ENCODE measurements at regions not wholly inside any gene's neighbourhood (a gene's known extent, or its start where the extent isn't known, plus 50 kb on each side); places are given as distances from the start of the nearest gene placed in this dataset.
"Not testable (repeated sequence)": the region's sequence is repeated elsewhere in the genome, so short reads cannot be mapped to it uniquely, and the experiment has no call there.

- no peak for DNase-seq
Measured at GRCh38 chr5:124796495-124796894, 50.1 kb upstream of the ZNF608 start.

- no peak for DNase-seq
Measured at GRCh38 chr5:124797665-124798087, 51.2 kb upstream of the ZNF608 start.

GRCh38 chr5:124798890-124799289 is 52.5 kb upstream of the ZNF608 start:
- DNase-seq = no peak

GRCh38 chr5:124801551-124801950 is 55.1 kb upstream of the ZNF608 start:
- DNase-seq = no peak

- DNase-seq = no peak
Measured at GRCh38 chr5:124803617-124804323, 57.3 kb upstream of the ZNF608 start.

GRCh38 chr5:124806026-124806372 is 59.6 kb upstream of the ZNF608 start:
- DNase-seq = no peak

- DNase-seq = peak; percentile 93
Measured at GRCh38 chr5:124806373-124807077, 60.1 kb upstream of the ZNF608 start.

GRCh38 chr5:124808842-124809268 is 62.4 kb upstream of the ZNF608 start:
- DNase-seq = no peak

- no peak for DNase-seq
Measured at GRCh38 chr5:124810396-124811006, 64.1 kb upstream of the ZNF608 start.

- DNase-seq = no peak
Measured at GRCh38 chr5:124812771-124813358, 66.4 kb upstream of the ZNF608 start.

GRCh38 chr5:124816381-124816780 is 69.9 kb upstream of the ZNF608 start:
- DNase-seq = no peak

- DNase-seq = no peak
Measured at GRCh38 chr5:124819201-124819600, 72.8 kb upstream of the ZNF608 start.

- no peak for DNase-seq
Measured at GRCh38 chr5:124822647-124823046, 76.2 kb upstream of the ZNF608 start.

GRCh38 chr5:124823380-124823779 is 76.9 kb upstream of the ZNF608 start:
- peak; percentile 8 for DNase-seq

- no peak for DNase-seq
Measured at GRCh38 chr5:124824637-124825158, 78.3 kb upstream of the ZNF608 start.

GRCh38 chr5:124825250-124825982 is 79.0 kb upstream of the ZNF608 start:
- no peak for DNase-seq

GRCh38 chr5:124825983-124826337 is 79.5 kb upstream of the ZNF608 start:
- DNase-seq = no peak

- DNase-seq = no peak
Measured at GRCh38 chr5:124828731-124829234, 82.3 kb upstream of the ZNF608 start.

GRCh38 chr5:124831687-124832240 is 85.3 kb upstream of the ZNF608 start:
- no peak for DNase-seq

- no peak for DNase-seq
Measured at GRCh38 chr5:124832510-124832909, 86.1 kb upstream of the ZNF608 start.

- DNase-seq = not testable (repeated sequence)
Measured at GRCh38 chr5:124836314-124836713, 89.9 kb upstream of the ZNF608 start.

All from tongue (tissue), 1 donor.